ENCODE measurements at regions not wholly inside any gene's neighbourhood (a gene's known extent, or its start where the extent isn't known, plus 50 kb on each side); places are given as distances from the start of the nearest gene placed in this dataset.

GRCh38 chr13:75071395-75071794 lies 410.6 kb downstream of the TBC1D4 start (continued):
- no peak for TF ChIP-seq GTF2I (CRISPR knock-in tag; conservative IDR thresholded peaks at IDR 0.05)
- no peak for TF ChIP-seq OVOL2 (CRISPR knock-in tag; IDR thresholded peaks at IDR 0.05; ENCODE audit: borderline replicate concordance)
- no peak for TF ChIP-seq ESRRA (CRISPR knock-in tag; IDR thresholded peaks at IDR 0.05; ENCODE audit: borderline replicate concordance)
- no peak for TF ChIP-seq ERG (CRISPR knock-in tag; IDR thresholded peaks at IDR 0.05)
- TF ChIP-seq FOXJ3 (CRISPR knock-in tag; IDR thresholded peaks at IDR 0.05; ENCODE audit: borderline replicate concordance): no peak
- TF ChIP-seq PRDM15 (CRISPR knock-in tag; IDR thresholded peaks at IDR 0.05): no peak
- no peak for TF ChIP-seq ATF2 (CRISPR knock-in tag; IDR thresholded peaks at IDR 0.05; ENCODE audit: borderline replicate concordance, low read depth)
- no peak for TF ChIP-seq ZNF532 (CRISPR knock-in tag; IDR thresholded peaks at IDR 0.05; ENCODE audit: borderline replicate concordance)
- no peak for TF ChIP-seq CTCF (IDR thresholded peaks at IDR 0.05)

- no peaks in the 10 kb centered on the region for H3K4me1 Mint-ChIP-seq
- no peak for TF ChIP-seq JAZF1 (CRISPR knock-in tag; IDR thresholded peaks at IDR 0.05)
- TF ChIP-seq ZNF425 (CRISPR knock-in tag; conservative IDR thresholded peaks at IDR 0.05): no peak
- no peak for TF ChIP-seq STAT6 (CRISPR knock-in tag; conservative IDR thresholded peaks at IDR 0.05; ENCODE audit: low read depth)
- TF ChIP-seq ZNF232 (CRISPR knock-in tag; IDR thresholded peaks at IDR 0.05): no peak
- no peak for TF ChIP-seq HMGA2 (CRISPR knock-in tag; IDR thresholded peaks at IDR 0.05)
- TF ChIP-seq OVOL2 (CRISPR knock-in tag; IDR thresholded peaks at IDR 0.05; ENCODE audit: borderline replicate concordance): no peak
Observed at GRCh38 chr13:75061909-75062308, 420.1 kb downstream of the TBC1D4 start.

More at GRCh38 chr13:75061909-75062308, 420.1 kb downstream of the TBC1D4 start:
- no peak for DNase-seq (ENCODE audit: low spot score)
- no peak overlapping the region for H3K4me3 Mint-ChIP-seq
- H3K27me3 Mint-ChIP-seq (ENCODE audit: low read depth): no peaks in the 10 kb centered on the region
- ChIA-PET CTCF (no interaction called here), POLR2A (no interaction called here)
- H3K9me3 Mint-ChIP-seq: no peaks in the 10 kb centered on the region
- ATAC-seq: no peak
- H3K36me3 Mint-ChIP-seq: no peaks in the 10 kb centered on the region
- no peak overlapping the region for H3K27ac Mint-ChIP-seq

Measured in WTC11 (cell line).